Activated naive CD4-positive, alpha-beta T cell treated with anti-CD3 and anti-CD28 coated beads, Interleukin-2, amount 50 U/mL, for 24 hours (primary cell): ENCODE measurements at regions not wholly inside any gene's neighbourhood (a gene's known extent, or its start where the extent isn't known, plus 50 kb on each side); places are given as distances from the start of the nearest gene placed in this dataset.

Experiments
- H3K27ac Mint-ChIP-seq: one replicate; pipeline ENCODE4 v1.8.0; 2021; ENCODE audit warnings: mild to moderate bottlenecking, mixed read lengths
- H3K27me3 Mint-ChIP-seq: one replicate; pipeline ENCODE4 v1.8.0; 2021; ENCODE audit warnings: mixed read lengths
- H3K36me3 Mint-ChIP-seq: one replicate; pipeline ENCODE4 v1.8.0; 2021; ENCODE audit warnings: mixed read lengths
- H3K4me1 Mint-ChIP-seq: one replicate; pipeline ENCODE4 v1.8.0; 2021; ENCODE audit warnings: mixed read lengths
- H3K4me3 Mint-ChIP-seq: one replicate; pipeline ENCODE4 v1.8.0; 2021; ENCODE audit warnings: mild to moderate bottlenecking, mixed read lengths
- H3K9me3 Mint-ChIP-seq: one replicate; pipeline ENCODE4 v1.8.0; 2021; ENCODE audit warnings: mixed read lengths

DNA sequence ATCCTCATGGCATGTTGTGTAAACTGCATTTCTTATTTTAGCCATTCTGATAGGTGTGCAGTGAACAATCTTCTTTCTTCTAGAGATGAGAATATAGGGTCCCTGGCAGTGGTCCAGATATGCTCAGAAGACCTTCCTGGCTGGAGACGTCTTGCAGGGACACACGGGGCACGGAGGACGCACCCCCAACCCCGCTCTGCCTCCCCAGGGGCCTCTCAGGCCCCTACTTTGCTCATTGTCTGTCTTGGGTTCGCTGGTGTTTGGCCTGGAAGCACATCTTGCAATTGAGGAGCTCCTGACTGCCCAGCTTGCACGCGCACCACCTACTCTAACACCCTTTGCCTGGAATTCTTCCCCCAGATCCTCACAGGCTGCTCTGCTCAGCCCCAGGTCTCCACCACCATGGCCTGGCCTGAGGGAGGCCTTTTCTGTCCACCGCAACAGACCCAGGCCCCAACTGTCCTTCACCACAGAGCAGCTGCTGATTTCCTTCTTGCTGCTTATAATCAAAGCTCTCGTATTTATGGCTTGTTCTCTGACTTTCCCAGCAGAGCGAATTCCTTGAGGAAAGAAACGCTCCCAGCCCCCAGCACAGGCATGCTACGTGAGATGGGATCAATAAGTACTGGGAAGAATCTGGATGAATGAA, 295.9 kb upstream of the HDAC4 start:
- H3K4me1 Mint-ChIP-seq, result no peaks in the 10 kb centered on the region
- H3K27me3 Mint-ChIP-seq, result no peaks in the 10 kb centered on the region
- H3K27ac Mint-ChIP-seq, result no peak overlapping the region
- H3K9me3 Mint-ChIP-seq, result no peaks in the 10 kb centered on the region
- no peak overlapping the region for H3K4me3 Mint-ChIP-seq
- H3K36me3 Mint-ChIP-seq, result no peaks in the 10 kb centered on the region

DNA sequence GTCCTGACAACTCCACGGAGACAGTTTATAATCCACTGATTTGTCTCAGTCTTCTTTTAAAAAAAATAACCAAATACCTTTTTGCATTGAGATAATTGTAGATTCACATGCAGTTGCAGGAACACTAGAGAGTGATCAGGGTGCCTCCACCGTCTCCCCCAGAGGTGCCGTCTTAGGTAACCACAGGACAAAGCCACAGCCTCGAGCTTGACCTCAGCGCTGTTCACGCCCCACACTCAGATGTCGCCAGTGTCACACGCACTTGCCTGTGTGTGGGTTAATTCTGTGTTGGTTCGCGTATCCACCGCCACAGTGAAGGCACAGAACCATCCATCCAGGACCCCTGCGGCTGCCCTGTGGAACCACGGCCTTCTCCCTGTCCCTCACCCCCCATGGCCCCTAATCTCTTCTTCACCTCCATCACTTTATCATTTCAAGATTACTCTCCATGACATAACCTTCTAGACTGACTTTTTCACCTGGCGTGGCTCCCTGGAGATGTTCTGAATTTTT, 295.0 kb upstream of the HDAC4 start:
- Mint-ChIP-seq H3K4me3 (no peak overlapping the region), H3K36me3 (no peaks in the 10 kb centered on the region), H3K4me1 (no peaks in the 10 kb centered on the region), H3K9me3 (no peaks in the 10 kb centered on the region), H3K27me3 (no peaks in the 10 kb centered on the region), H3K27ac (no peak overlapping the region)

DNA sequence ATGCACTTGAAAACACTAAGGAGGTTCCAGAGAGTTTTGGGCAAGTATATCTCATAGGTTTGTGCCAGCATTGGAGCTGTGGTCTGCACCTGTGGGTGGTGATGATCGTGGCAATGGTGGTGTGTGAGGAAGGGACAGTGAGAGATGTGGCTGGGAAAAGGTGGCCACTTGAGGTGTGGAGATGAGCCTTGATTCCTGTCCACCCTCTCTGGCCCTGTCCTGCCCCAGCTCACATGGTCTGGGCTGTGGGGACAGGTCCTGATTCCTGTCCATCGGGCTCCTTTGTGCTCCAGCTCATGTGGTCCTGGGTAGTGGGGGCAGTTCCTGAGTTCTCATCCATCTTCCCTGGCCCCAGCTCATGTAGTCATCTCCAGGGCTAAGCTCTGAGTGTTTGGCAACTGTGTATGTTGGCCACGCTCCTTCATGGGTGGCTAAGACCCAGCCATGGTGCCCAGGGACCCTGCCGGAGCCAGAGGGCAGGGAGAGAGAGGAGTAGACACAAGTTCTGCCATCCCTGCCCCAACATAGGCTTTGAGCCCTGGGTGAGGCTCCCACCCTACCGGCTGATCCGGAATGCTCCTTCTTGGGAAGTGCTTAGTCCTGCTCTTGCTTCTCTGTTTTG, 294.4 kb upstream of the HDAC4 start:
- Mint-ChIP-seq H3K36me3 (no peaks in the 10 kb centered on the region), H3K27ac (no peak overlapping the region), H3K27me3 (no peaks in the 10 kb centered on the region), H3K4me3 (no peak overlapping the region), H3K9me3 (no peaks in the 10 kb centered on the region), H3K4me1 (no peaks in the 10 kb centered on the region)

DNA sequence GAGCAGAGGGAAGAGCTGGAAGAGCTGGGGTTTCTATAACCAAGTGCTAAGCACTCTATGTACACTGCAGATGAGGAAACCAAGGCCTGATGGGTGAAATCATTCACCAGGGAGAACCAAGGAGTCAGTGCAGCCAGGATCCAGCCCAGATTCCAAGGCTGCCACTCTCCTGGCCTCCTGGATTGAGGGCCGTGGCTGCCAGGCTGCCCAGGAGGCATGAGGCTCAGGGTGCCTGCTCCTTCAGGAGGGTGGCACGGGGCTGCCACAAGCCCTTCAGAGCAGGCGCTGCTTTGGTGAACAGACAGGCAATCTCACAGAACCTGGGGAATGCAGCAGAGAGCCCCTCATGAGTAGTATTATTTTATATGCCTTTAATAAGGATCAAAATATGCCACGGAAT, 293.7 kb upstream of the HDAC4 start:
- Mint-ChIP-seq H3K27me3 (no peaks in the 10 kb centered on the region), H3K9me3 (no peaks in the 10 kb centered on the region), H3K4me1 (no peaks in the 10 kb centered on the region), H3K4me3 (no peak overlapping the region), H3K36me3 (no peaks in the 10 kb centered on the region), H3K27ac (no peak overlapping the region)

DNA sequence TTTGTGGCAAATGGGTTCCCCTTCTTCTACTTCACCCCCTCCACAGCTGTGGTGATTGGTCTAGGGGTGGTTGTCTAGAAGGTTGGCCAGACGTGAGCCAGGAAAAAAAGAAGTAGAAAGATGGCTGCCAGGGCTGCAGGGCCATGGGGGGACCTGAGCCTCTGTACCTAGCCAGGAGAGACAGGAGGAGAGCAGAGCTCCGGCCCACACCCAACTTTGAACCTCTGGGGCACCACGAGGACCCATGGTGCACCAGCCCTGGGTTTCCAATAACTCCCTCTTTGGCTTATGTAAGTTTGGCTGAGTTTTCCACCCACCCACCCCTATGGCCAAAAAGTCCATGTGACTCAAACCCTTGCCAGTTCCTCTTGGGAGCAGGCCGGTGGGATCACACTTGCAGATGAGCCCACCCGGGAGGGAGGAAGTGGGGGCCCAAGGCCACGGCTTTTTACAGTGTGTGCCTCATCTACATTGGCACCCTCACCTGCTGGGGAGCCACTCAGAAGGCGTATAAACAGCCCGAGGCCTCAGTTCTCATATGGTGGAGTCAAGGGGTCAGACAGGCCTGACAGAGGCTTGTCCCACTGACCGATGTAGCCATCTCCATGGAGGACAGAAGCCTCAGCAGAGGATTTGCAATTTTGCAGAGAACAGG, 293.1 kb upstream of the HDAC4 start:
- H3K4me3 Mint-ChIP-seq, result no peak overlapping the region
- H3K4me1 Mint-ChIP-seq, result no peaks in the 10 kb centered on the region
- H3K9me3 Mint-ChIP-seq, result no peaks in the 10 kb centered on the region
- peaks cover 1% of the 10 kb centered on the region for H3K27me3 Mint-ChIP-seq
- H3K27ac Mint-ChIP-seq, result no peak overlapping the region
- H3K36me3 Mint-ChIP-seq, result no peaks in the 10 kb centered on the region

DNA sequence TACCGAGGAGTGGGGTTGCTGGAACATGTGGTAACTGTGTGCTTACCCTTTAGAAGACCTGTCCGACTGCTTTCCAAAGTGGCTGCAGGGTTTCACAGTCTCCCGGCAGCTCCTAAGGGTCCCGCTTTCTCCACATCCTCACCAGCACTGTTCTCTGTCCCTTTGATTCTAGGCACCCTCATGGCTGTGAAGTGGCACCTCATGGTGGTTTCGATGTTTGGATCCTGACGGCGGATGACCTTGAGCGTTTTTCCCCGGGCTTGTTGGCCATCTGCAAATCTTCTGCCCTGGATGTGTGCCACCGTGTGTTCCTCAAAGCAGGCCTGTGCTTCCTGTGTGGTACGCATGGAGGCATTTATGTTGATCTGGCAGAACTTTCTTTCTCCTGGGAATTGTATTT, 292.5 kb upstream of the HDAC4 start:
- H3K4me3 Mint-ChIP-seq, result no peak overlapping the region
- H3K9me3 Mint-ChIP-seq, result no peaks in the 10 kb centered on the region
- no peak overlapping the region for H3K27ac Mint-ChIP-seq
- H3K4me1 Mint-ChIP-seq, result no peaks in the 10 kb centered on the region
- H3K27me3 Mint-ChIP-seq, result peaks cover 1% of the 10 kb centered on the region
- no peaks in the 10 kb centered on the region for H3K36me3 Mint-ChIP-seq

DNA sequence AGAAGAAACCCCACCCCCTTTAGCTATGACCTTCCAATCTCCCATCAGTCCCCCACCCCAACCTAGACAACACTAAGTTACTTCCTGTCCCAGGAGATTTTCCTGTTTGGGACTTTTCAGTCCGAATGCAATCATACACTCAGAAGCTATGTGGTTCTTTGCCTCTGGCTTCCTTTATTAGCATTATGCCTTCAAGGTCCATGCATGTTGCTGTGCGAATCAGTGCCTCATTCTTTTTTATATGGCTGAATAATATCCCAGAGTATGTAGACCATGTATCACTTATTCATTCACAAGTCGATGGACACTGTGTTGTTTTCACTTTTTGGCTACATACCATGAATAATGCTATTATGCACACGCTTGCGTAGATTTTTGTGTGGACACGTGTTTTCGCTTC, 292.1 kb upstream of the HDAC4 start:
- Mint-ChIP-seq H3K27me3 (peaks cover 3% of the 10 kb centered on the region), H3K27ac (no peak overlapping the region), H3K9me3 (no peaks in the 10 kb centered on the region), H3K36me3 (no peaks in the 10 kb centered on the region), H3K4me3 (no peak overlapping the region), H3K4me1 (no peaks in the 10 kb centered on the region)

DNA sequence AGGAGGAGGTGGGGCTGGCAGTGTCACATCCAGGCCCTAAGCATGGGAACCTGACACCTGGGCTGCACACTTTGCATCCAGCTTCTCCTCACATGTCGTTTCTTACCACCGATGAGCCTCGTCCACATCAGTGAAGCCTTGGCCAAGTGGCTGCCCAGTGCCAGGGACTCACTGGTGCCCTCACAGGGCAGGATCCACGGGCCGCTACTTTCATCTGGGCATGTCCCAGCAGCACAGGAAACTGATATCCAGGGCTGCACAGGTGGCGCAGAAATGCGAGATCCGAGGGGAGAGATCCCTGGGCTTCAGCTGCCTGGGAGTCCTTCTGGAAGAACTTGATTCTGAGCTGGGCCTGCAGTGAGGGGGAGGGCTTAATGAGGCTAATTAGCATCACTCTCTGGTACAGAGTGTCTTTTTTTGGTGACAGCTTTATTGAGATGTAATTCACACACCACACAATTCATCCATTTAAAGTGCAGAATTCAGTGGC, 291.6 kb upstream of the HDAC4 start:
- H3K27ac Mint-ChIP-seq, result no peak overlapping the region
- H3K9me3 Mint-ChIP-seq, result no peaks in the 10 kb centered on the region
- no peaks in the 10 kb centered on the region for H3K4me1 Mint-ChIP-seq
- no peak overlapping the region for H3K4me3 Mint-ChIP-seq
- H3K27me3 Mint-ChIP-seq, result peaks cover 5% of the 10 kb centered on the region
- H3K36me3 Mint-ChIP-seq, result no peaks in the 10 kb centered on the region

DNA sequence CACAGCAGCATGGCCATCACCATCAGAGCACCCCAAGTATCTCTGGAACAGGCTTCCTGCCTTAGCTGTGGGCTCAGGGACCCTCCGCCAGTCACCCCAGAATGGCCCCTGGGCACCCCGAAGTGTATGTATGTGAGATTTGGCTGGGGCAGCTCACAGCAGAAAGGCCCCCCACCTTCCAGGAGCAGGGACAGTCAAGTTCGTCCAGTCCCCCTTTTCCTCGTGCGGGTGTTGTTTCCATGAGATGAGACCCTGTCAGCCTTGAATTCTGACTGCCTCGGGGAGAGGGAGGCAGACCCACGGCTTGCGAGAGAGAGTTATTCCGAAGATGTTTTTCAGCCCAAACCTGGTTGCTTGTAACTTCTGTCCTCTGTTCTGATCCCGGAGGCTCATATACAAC, 290.9 kb upstream of the HDAC4 start:
- H3K9me3 Mint-ChIP-seq, result no peaks in the 10 kb centered on the region
- no peaks in the 10 kb centered on the region for H3K4me1 Mint-ChIP-seq
- no peaks in the 10 kb centered on the region for H3K36me3 Mint-ChIP-seq
- no peak overlapping the region for H3K27ac Mint-ChIP-seq
- H3K27me3 Mint-ChIP-seq, result peaks cover 5% of the 10 kb centered on the region
- no peak overlapping the region for H3K4me3 Mint-ChIP-seq

DNA sequence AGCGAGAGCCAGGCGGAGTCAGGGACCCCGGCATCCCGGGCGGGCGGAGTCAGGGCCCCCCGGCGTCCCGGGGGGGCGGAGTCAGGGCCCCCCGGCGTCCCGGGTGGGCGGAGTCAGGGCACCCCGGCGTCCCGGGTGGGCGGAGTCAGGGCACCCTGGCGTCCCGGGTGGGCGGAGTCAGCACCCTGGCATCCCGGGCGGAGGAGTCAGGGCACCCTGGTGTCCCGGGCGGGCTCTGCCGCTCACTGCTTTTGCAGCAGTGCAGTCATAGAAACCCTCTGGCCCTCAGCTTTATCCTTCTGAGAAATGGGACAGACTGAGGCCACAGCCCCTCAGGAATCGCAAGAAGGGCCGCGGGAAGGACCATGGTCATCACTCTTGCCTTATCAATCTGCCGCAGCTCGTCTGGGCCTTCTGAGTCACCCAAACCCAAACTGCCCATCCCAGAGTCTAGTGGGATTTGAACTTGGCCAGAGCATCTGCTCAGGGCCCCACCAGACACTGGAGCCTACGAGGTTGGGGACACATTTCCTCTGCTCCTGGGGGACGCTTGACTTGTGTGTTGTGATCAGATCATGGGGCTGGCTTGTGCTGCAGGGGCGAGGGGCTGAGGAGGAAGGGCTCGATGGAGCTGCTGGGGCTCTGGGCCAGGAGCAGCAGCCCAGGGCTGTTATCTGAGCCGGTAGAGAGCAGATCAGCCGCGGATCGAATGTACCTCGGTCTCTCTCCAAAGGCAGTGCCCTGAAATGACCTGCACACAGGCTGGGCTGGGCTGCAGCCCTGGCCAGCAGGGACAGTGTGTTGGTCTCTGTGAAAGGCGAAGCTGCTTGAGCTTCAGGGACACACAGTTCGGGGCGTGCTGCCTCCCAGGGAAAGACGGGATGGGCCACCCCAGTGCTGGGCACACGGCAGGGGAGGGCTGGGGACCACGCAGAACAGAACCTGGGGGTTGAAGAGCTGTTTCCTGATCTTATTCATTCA, 290.1 kb upstream of the HDAC4 start:
- no peaks in the 10 kb centered on the region for H3K36me3 Mint-ChIP-seq
- H3K27me3 Mint-ChIP-seq, result peaks cover 5% of the 10 kb centered on the region
- no peak overlapping the region for H3K27ac Mint-ChIP-seq

DNA sequence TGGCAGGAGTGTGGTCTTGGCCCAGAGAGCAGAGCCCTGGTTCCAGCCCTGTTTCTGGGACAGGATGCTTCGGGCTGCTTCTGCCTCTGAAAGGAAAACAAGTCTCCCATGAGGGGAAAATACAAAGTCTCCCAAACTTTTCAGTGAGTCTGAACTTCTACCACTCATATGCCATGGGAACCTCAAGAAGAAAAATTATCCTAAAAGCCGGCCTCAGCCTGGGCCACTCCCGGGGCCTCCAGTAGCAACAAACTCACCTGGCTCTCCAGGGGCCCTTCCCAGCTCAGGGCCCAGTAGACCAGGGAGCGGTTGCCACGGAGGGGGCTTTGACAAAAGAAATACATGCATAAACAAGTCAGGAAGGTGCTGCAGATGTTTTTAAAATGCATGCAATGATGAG, 289.2 kb upstream of the HDAC4 start:
- H3K9me3 Mint-ChIP-seq, result no peaks in the 10 kb centered on the region
- H3K27me3 Mint-ChIP-seq, result peaks cover 5% of the 10 kb centered on the region
- no peaks in the 10 kb centered on the region for H3K36me3 Mint-ChIP-seq
- no peaks in the 10 kb centered on the region for H3K4me1 Mint-ChIP-seq
- H3K27ac Mint-ChIP-seq, result no peak overlapping the region
- H3K4me3 Mint-ChIP-seq, result no peak overlapping the region

More for the DNA sequence above, 290.1 kb upstream of the HDAC4 start:
- Mint-ChIP-seq H3K4me1 (no peaks in the 10 kb centered on the region), H3K9me3 (no peaks in the 10 kb centered on the region), H3K4me3 (no peak overlapping the region)

DNA sequence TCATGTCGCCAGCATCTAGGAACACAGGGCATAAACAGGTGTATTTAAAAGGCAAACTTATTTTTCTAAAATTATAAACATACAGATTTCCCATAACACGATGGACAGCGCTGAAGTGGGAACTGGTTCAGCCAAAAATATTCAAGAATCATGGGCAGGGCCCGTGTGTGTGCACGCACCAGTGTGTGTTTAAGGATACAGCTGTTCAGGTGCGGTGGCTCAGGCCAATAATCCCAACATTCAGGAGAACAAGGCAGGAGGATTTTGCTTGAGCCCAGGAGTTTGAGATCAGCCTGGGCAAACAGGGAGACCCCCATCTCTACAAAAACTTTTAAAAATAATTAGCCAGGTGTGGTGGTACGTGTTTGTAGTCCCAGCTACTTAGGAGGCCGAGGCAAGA, 288.6 kb upstream of the HDAC4 start:
- no peaks in the 10 kb centered on the region for H3K9me3 Mint-ChIP-seq
- H3K4me3 Mint-ChIP-seq, result no peak overlapping the region
- H3K4me1 Mint-ChIP-seq, result no peaks in the 10 kb centered on the region
- no peaks in the 10 kb centered on the region for H3K36me3 Mint-ChIP-seq
- H3K27me3 Mint-ChIP-seq, result peaks cover 5% of the 10 kb centered on the region
- H3K27ac Mint-ChIP-seq, result no peak overlapping the region

DNA sequence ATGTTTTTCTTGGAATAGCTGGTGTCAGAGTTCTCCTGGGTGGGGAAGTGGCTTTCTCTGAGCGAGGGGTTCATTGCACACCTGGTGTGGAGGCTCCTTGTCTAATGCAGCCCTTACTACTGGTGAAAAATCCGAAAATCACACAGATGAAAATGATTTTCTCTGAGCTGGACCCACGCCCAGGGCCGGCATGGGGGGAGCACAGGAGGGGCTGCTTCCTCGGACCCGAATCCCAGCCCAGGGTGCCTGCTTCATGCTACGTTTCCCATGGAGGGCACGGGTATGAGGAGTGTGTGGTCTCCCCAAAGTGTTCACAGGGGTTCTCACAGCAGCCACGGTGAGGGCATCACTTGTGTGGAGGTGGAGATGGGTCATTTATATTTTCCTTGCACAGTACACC, 288.0 kb upstream of the HDAC4 start:
- Mint-ChIP-seq H3K27ac (no peak overlapping the region), H3K4me3 (no peak overlapping the region), H3K36me3 (no peaks in the 10 kb centered on the region), H3K9me3 (no peaks in the 10 kb centered on the region), H3K4me1 (no peaks in the 10 kb centered on the region), H3K27me3 (peaks cover 6% of the 10 kb centered on the region)

DNA sequence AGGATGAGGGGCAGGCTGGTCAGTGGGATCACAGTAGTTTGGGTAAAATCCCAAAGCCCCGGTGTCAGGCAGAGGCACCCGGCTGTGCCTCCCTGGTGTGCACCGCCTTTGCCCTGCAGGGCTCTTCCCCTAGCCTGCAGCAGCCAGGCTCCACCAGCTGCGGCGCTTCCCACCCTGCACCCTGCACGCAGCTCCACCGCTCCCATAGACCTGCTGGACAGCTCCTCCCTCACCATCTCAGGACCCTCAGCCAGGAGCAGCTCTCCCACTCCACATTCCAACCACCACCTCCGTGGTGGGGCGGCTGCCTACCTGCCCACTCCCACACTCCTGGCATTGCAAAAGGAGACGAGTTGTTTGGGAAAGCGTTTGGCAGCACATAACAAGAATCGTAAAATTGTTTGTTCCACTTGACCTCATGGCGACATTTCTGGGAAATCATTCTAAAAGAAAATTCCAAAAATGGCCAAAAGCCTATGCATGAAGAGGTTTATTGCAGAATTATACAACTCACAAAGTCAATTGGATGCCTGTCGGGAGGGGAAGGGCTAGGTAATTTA, 287.4 kb upstream of the HDAC4 start:
- H3K4me3 Mint-ChIP-seq, result no peak overlapping the region
- H3K36me3 Mint-ChIP-seq, result no peaks in the 10 kb centered on the region
- no peaks in the 10 kb centered on the region for H3K9me3 Mint-ChIP-seq
- no peak overlapping the region for H3K27ac Mint-ChIP-seq
- no peaks in the 10 kb centered on the region for H3K4me1 Mint-ChIP-seq
- H3K27me3 Mint-ChIP-seq, result peaks cover 7% of the 10 kb centered on the region

DNA sequence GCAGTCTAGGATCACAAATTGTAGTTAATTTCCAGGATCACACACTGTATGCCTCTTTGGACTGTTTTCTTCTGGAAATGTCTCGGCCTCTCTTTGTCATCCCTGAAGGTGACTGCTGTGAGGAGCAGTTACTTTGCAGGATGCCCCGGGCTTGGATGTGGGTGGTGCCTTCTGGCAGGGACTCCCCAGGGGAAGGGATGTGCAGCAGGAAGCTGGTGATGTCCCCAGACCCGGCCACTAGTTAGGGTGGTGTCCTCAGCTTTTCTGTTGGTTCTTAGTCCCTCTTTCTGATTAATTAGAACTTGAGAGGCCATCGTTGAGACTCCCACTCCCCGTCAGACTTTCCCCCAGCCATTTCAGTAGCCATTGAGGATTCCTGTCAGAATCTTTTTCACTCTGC, 286.6 kb upstream of the HDAC4 start:
- Mint-ChIP-seq H3K27ac (no peak overlapping the region), H3K9me3 (no peaks in the 10 kb centered on the region), H3K27me3 (peaks cover 11% of the 10 kb centered on the region), H3K4me1 (no peaks in the 10 kb centered on the region), H3K36me3 (no peaks in the 10 kb centered on the region), H3K4me3 (no peak overlapping the region)
